H1 (cell line): ENCODE measurements at regions not wholly inside any gene's neighbourhood (a gene's known extent, or its start where the extent isn't known, plus 50 kb on each side); places are given as distances from the start of the nearest gene placed in this dataset.

Experiments used
- CTCF ChIA-PET: fragments of 300-600 bp; sonication (Branson Sonifier 250); formaldehyde crosslinking; loops from one replicate; lab custom pipeline; 2021; ENCODE audit not compliant: partially characterized antibody; lab: Charles Lee
- POLR2A ChIA-PET: fragments of 300-600 bp; sonication (Branson Sonifier 250); formaldehyde crosslinking; loops from one replicate; lab custom pipeline; 2021; ENCODE audit warnings: inconsistent platforms; ENCODE audit not compliant: partially characterized antibody; lab: Charles Lee
- DNase-seq, 2 experiments: peaks; one replicate each; pipeline versions ENCODE4 v3.0.0 to v3.0.0-alpha.2; 2010 to 2022; ENCODE audit warnings: low spot score in 2 of 2, low read depth in 1 of 2, mixed read lengths in 1 of 2
- FAIRE-seq: peaks from 2 replicates; lab custom pipeline; 2011; peaks lifted over from hg19 to GRCh38; lab: Jason Lieb, UNC
- H2AFZ ChIP-seq: 2 replicates; pipeline ENCODE4 v1.8.1; 2012; ENCODE audit warnings: low read length, inconsistent platforms
- H2AK5ac ChIP-seq: 2 replicates; pipeline ENCODE4 v1.6.1; 2013; ENCODE audit warnings: low read depth, low read length
- H2BK120ac ChIP-seq: replicated peaks from 2 replicates; pipeline ENCODE3; 2013; ENCODE audit warnings: low read depth, low read length, inconsistent platforms
- H2BK12ac ChIP-seq: 2 replicates; pipeline ENCODE4 v1.6.1; 2013; ENCODE audit warnings: low read depth, low read length
- H2BK15ac ChIP-seq: 2 replicates; pipeline ENCODE4 v1.6.1; 2013; ENCODE audit warnings: low read length
- H2BK20ac ChIP-seq: 2 replicates; pipeline ENCODE4 v1.6.1; 2013; ENCODE audit warnings: low read length
- H2BK5ac ChIP-seq: 2 replicates; pipeline ENCODE4 v1.6.1; 2013; ENCODE audit warnings: low read depth, low read length
- H3K14ac ChIP-seq: 2 replicates; pipeline ENCODE4 v1.6.1; 2013; ENCODE audit warnings: inconsistent platforms; ENCODE audit not compliant: insufficient read length
- H3K18ac ChIP-seq: 2 replicates; pipeline ENCODE4 v1.6.1; 2013; ENCODE audit warnings: low read length; ENCODE audit errors: extremely low read depth
- H3K23ac ChIP-seq: 2 replicates; pipeline ENCODE4 v1.6.1; 2013; ENCODE audit warnings: inconsistent platforms; ENCODE audit not compliant: insufficient read length
- H3K23me2 ChIP-seq: 2 replicates; pipeline ENCODE4 v1.6.1; 2013; ENCODE audit warnings: low read depth, low read length
- H3K27ac ChIP-seq: 2 replicates; pipeline ENCODE4 v1.6.1; 2011; ENCODE audit warnings: low read depth, low read length, inconsistent platforms
- H3K27me3 ChIP-seq, 4 experiments: replicated peaks in 1 of 4; 1 replicate in 1 of 4; 2 replicates in 3 of 4; pipeline versions ENCODE4 v1.6.1 to v1.8.1; 2011 to 2013; ENCODE audit warnings: low read length in 3 of 4, mild to moderate bottlenecking in 3 of 4, inconsistent platforms in 2 of 4, mixed read lengths in 2 of 4, moderate library complexity in 1 of 4; ENCODE audit not compliant: control insufficient read depth in 3 of 4, insufficient read depth in 3 of 4; ENCODE audit errors: extremely low read depth in 1 of 4
- H3K36me3 ChIP-seq, 4 experiments: 2 replicates each; pipeline versions ENCODE4 v1.6.1 to v1.8.1; 2011 to 2013; ENCODE audit warnings: mild to moderate bottlenecking in 4 of 4, low read length in 3 of 4, moderate library complexity in 2 of 4, control low read depth in 1 of 4, inconsistent platforms in 1 of 4; ENCODE audit not compliant: insufficient read depth in 4 of 4, control insufficient read depth in 2 of 4
- H3K4ac ChIP-seq: replicated peaks from 2 replicates; pipeline ENCODE3; 2013; ENCODE audit warnings: low read length, low read depth, mixed read lengths, inconsistent platforms; ENCODE audit not compliant: insufficient read length
- H3K4me1 ChIP-seq, 4 experiments: replicated peaks in 1 of 4; 1 replicate in 1 of 4; 2 replicates in 3 of 4; pipeline versions ENCODE4 v1.6.1 to v1.8.1; 2011 to 2013; ENCODE audit warnings: low read length in 3 of 4, inconsistent platforms in 2 of 4, mixed read lengths in 1 of 4; ENCODE audit not compliant: insufficient read depth in 4 of 4, control insufficient read depth in 3 of 4
- H3K4me2 ChIP-seq, 2 experiments: 2 replicates each; pipeline versions ENCODE4 v1.6.1 to v1.8.1; 2011 to 2013; ENCODE audit warnings: low read depth in 2 of 2, low read length in 2 of 2, control low read depth in 1 of 2, inconsistent platforms in 1 of 2, mild to moderate bottlenecking in 1 of 2; ENCODE audit not compliant: insufficient read depth in 1 of 2
- H3K4me3 ChIP-seq, 4 experiments: fragments of 200-600, 300-600 bp in 1 of 4; sonication (generic), shearing (Covaris generic), sonication (Bioruptor Twin) in 1 of 4; 2 replicates each; pipeline versions ENCODE4 v1.5.1 to v1.8.1; 2011 to 2016; ENCODE audit warnings: low read length in 4 of 4, low read depth in 3 of 4, control low read depth in 2 of 4, inconsistent platforms in 2 of 4, mild to moderate bottlenecking in 2 of 4, mixed read lengths in 1 of 4, moderate library complexity in 1 of 4; ENCODE audit not compliant: insufficient read depth in 2 of 4; ENCODE audit errors: extremely low read depth in 1 of 4
- H3K56ac ChIP-seq: replicated peaks from 2 replicates; pipeline ENCODE3; 2013; ENCODE audit warnings: low read depth, mild to moderate bottlenecking, mixed read lengths, low read length, inconsistent platforms; ENCODE audit not compliant: insufficient read length
- H3K79me1 ChIP-seq: 2 replicates; pipeline ENCODE4 v1.6.1; 2013; ENCODE audit warnings: low read depth, low read length, control low read depth
- H3K79me2 ChIP-seq, 2 experiments: 2 replicates each; pipeline versions ENCODE4 v1.6.1 to v1.8.1; 2012 to 2013; ENCODE audit warnings: low read length in 2 of 2, mild to moderate bottlenecking in 2 of 2, inconsistent platforms in 1 of 2; ENCODE audit not compliant: insufficient read depth in 2 of 2, control insufficient read depth in 1 of 2
- H3K9ac ChIP-seq, 4 experiments: replicated peaks in 1 of 4; 1 replicate in 1 of 4; 2 replicates in 3 of 4; pipeline versions ENCODE4 v1.6.1 to v1.8.1; 2011 to 2013; ENCODE audit warnings: low read depth in 3 of 4, low read length in 3 of 4, control low read depth in 2 of 4, mild to moderate bottlenecking in 2 of 4, moderate library complexity in 2 of 4, inconsistent platforms in 1 of 4; ENCODE audit errors: extremely low read depth in 1 of 4
- H3K9me3 ChIP-seq, 2 experiments: 2 replicates each; pipeline versions ENCODE4 v1.6.1 to v1.8.1; 2012 to 2013; ENCODE audit warnings: mild to moderate bottlenecking in 2 of 2, moderate library complexity in 2 of 2, control low read depth in 1 of 2, inconsistent platforms in 1 of 2, low read depth in 1 of 2, low read length in 1 of 2, mixed read lengths in 1 of 2; ENCODE audit not compliant: insufficient read depth in 2 of 2
- H4K20me1 ChIP-seq, 2 experiments: replicated peaks in 1 of 2; 2 replicates each; pipeline versions ENCODE3 to v1.8.1; 2011 to 2013; ENCODE audit warnings: inconsistent platforms in 2 of 2, low read length in 2 of 2, mild to moderate bottlenecking in 1 of 2; ENCODE audit not compliant: insufficient read depth in 2 of 2, control insufficient read depth in 1 of 2
- H4K5ac ChIP-seq: 2 replicates; pipeline ENCODE4 v1.6.1; 2013; ENCODE audit warnings: low read length, low read depth, mixed read lengths, inconsistent platforms; ENCODE audit not compliant: insufficient read length
- H4K8ac ChIP-seq: 2 replicates; pipeline ENCODE4 v1.8.0; 2013; ENCODE audit warnings: mild to moderate bottlenecking, moderate library complexity, low read length, inconsistent platforms; ENCODE audit not compliant: insufficient read depth; ENCODE audit errors: extremely low read depth
- H4K91ac ChIP-seq: replicated peaks from 2 replicates; pipeline ENCODE3; 2013; ENCODE audit warnings: low read length, mixed read lengths, inconsistent platforms; ENCODE audit not compliant: insufficient read length
- ASH2L ChIP-seq: fragments of 200-600, 300-600 bp; sonication (generic); IDR thresholded peaks from one replicate; pipeline ENCODE4 v1.7.1; 2017; ENCODE audit warnings: low read length
- ATF3 ChIP-seq: IDR thresholded peaks from 2 replicates; pipeline ENCODE4 v1.6.1; 2011; ENCODE audit warnings: low read depth, mild to moderate bottlenecking, low read length; ENCODE audit not compliant: insufficient read depth
- CEBPB ChIP-seq: IDR thresholded peaks from 2 replicates; pipeline ENCODE4 v1.6.1; 2012; ENCODE audit warnings: low read depth, low read length
- CHD1 ChIP-seq: IDR thresholded peaks from 2 replicates; pipeline ENCODE4 v1.6.1; 2012; ENCODE audit warnings: low read depth, low read length, improper control_type of control experiment
- E2F6 ChIP-seq: IDR thresholded peaks from 2 replicates; pipeline ENCODE4 v1.6.1; 2012; ENCODE audit warnings: inconsistent platforms
- FOSL1 ChIP-seq: IDR thresholded peaks from 2 replicates; pipeline ENCODE4 v1.6.1; 2011; ENCODE audit warnings: mild to moderate bottlenecking, low read depth, low read length, moderate library complexity; ENCODE audit not compliant: insufficient read depth
- JUN ChIP-seq: IDR thresholded peaks from 2 replicates; pipeline ENCODE4 v1.6.1; 2011; ENCODE audit warnings: low read depth, mild to moderate bottlenecking, improper control_type of control experiment, low read length
- JUND ChIP-seq: IDR thresholded peaks from 2 replicates; pipeline ENCODE4 v1.6.1; 2011; ENCODE audit warnings: mild to moderate bottlenecking, improper control_type of control experiment, low read length
- KDM4A ChIP-seq: IDR thresholded peaks from one replicate; pipeline ENCODE4 v1.7.1; 2012; ENCODE audit warnings: low read depth, mild to moderate bottlenecking, moderate library complexity, low read length, inconsistent platforms; ENCODE audit not compliant: severe bottlenecking
- MAX ChIP-seq: IDR thresholded peaks from 2 replicates; pipeline ENCODE4 v1.6.1; 2012; ENCODE audit warnings: inconsistent platforms
- RBBP5 ChIP-seq: IDR thresholded peaks from 2 replicates; pipeline ENCODE4 v1.7.1; 2012; ENCODE audit warnings: low read depth, mild to moderate bottlenecking, inconsistent platforms, low read length, moderate library complexity, borderline replicate concordance
- TCF12 ChIP-seq: IDR thresholded peaks from 2 replicates; pipeline ENCODE4 v1.6.1; 2011; ENCODE audit warnings: low read depth, mild to moderate bottlenecking, low read length
- ZNF274 ChIP-seq: IDR thresholded peaks from 2 replicates; pipeline ENCODE4 v1.7.0; 2012; ENCODE audit warnings: low read length, borderline replicate concordance; ENCODE audit errors: extremely low read depth
- WGBS, 2 experiments: shearing (Covaris generic) in 1 of 2; methylation state at CpG; one replicate each; pipeline versions ENCODE4 v1.1.6 to v1.1.7; 2013 to 2015; ENCODE audit warnings: low lambda C conversion rate in 2 of 2, mixed read lengths in 2 of 2, inconsistent platforms in 1 of 2, low coverage in 1 of 2, missing lambda C conversion rate in 1 of 2; ENCODE audit not compliant: insufficient replicate concordance in 2 of 2, insufficient coverage in 1 of 2, insufficient read length in 1 of 2; ENCODE audit errors: extremely low coverage in 1 of 2, missing lambda C conversion rate in 1 of 2; 5-methylcytosine and 5-hydroxymethylcytosine counted together

GRCh38 chr12:4829161-4829792, 80.4 kb upstream of the KCNA1 start:
- H3K27ac ChIP-seq, result no peak overlapping the region
- H3K79me2 ChIP-seq, result no peaks in the 10 kb centered on the region
- 83% methylated on average over 7 of the region's 7 CpGs; no CpG with 5 or more reads in 1 of the 2 experiments for WGBS, 2 experiments
- H3K27me3 ChIP-seq, result no peaks in the 10 kb centered on the region; a peak in 1 of 7 replicates
- no peak overlapping the region for H2AK5ac ChIP-seq
- H3K4me3 ChIP-seq, result no peak overlapping the region
- H4K8ac ChIP-seq, result no peak overlapping the region
- no peak for DNase-seq
- H3K4ac ChIP-seq, result no peak overlapping the region
- H4K5ac ChIP-seq, result no peak overlapping the region
- POLR2A ChIA-PET, result no interaction called here
- H3K9me3 ChIP-seq, result no peaks in the 10 kb centered on the region
- no peaks in the 10 kb centered on the region for H4K20me1 ChIP-seq
- no peak overlapping the region for H2AFZ ChIP-seq
- H3K23me2 ChIP-seq, result no peaks in the 10 kb centered on the region; the same call in 1 of the 2 replicates
- no peak overlapping the region for H2BK20ac ChIP-seq
- no peak for FAIRE-seq
- no peak overlapping the region for H3K4me2 ChIP-seq
- no peak overlapping the region for H4K91ac ChIP-seq
- H3K14ac ChIP-seq, result no peak overlapping the region
- H3K18ac ChIP-seq, result no peak overlapping the region
- no peak overlapping the region for H2BK5ac ChIP-seq
- no peaks in the 10 kb centered on the region for H3K36me3 ChIP-seq
- CTCF ChIA-PET, result interaction anchor here (0.5 to 2.1 kb wide), 3 partner anchors 8 to 26 kb away, joined by 4 to 5 read pairs (median 4); no protein-coding TSS in a partner anchor
- no peak overlapping the region for H3K23ac ChIP-seq
- no peak overlapping the region for H3K56ac ChIP-seq
- H2BK15ac ChIP-seq, result no peak overlapping the region
- H3K79me1 ChIP-seq, result peaks cover 2% of the 10 kb centered on the region; the same call in 1 of the 2 replicates
- no peak overlapping the region for H2BK12ac ChIP-seq
- no peak overlapping the region for H3K9ac ChIP-seq
- peaks cover 0 to 5% (median 1%) of the 10 kb centered on the region in 4 experiments; a peak in 3 of 7 replicates for H3K4me1 ChIP-seq
- no peak overlapping the region for H2BK120ac ChIP-seq
- TF ChIP-seq MAX, result no peak
- no peak for TF ChIP-seq E2F6
- no peak for TF ChIP-seq CHD1
- no peak for TF ChIP-seq FOSL1
- TF ChIP-seq ASH2L, result no peak
- TF ChIP-seq JUN, result no peak
- no peak for TF ChIP-seq JUND
- TF ChIP-seq ZNF274, result no peak
- TF ChIP-seq CEBPB, result no peak
- no peak for TF ChIP-seq KDM4A
- no peak for TF ChIP-seq RBBP5
- no peak for TF ChIP-seq TCF12
- no peak for TF ChIP-seq ATF3
